ENCODE measurements at regions not wholly inside any gene's neighbourhood (a gene's known extent, or its start where the extent isn't known, plus 50 kb on each side); places are given as distances from the start of the nearest gene placed in this dataset.

DNA sequence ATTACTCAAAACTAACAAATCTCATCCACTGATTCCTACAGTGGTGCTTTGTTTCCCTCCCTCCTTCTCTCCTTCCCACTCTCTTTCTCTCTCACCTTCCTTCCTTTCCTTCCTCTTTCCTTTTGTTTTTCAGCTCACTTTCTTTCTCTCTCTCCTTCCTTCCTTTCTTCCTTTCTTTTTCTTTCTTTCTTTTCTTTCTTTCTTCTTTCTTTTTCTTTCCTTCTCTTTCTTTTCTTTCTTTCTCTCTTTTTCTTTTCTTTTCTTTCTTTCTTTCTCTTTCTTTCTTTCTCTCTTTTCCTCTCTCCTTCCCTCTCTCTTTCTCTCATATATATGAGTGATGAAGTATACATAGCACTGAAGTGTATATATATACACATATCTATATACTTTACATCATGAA lies 241.4 kb downstream of the CENPW start:
- H3K9me3 ChIP-seq (ENCODE audit: low read length): no peaks in the 10 kb centered on the region
- no peak overlapping the region for H3K4me3 ChIP-seq (ENCODE audit: low read depth, low read length, poor library complexity, severe bottlenecking)
- no peaks in the 10 kb centered on the region for H3K9me2 ChIP-seq (ENCODE audit: insufficient read depth, low read length)
- no peaks in the 10 kb centered on the region for H4K20me1 ChIP-seq (ENCODE audit: insufficient read depth, low read length)
- H3K79me2 ChIP-seq (ENCODE audit: insufficient read depth, low read depth, low read length): no peaks in the 10 kb centered on the region
- H3K36me3 ChIP-seq (ENCODE audit: insufficient read depth, low read length): no peaks in the 10 kb centered on the region
- no TSS peak for BruUV-seq (replicated peaks)
- intact Hi-C loops (cut with micrococcal nuclease; ENCODE audit: unreplicated experiment): no loop called here
- TF ChIP-seq CTCF (conservative IDR thresholded peaks at IDR 0.05; ENCODE audit: low read length): no peak
- TF ChIP-seq EZH2phosphoT487 (IDR thresholded peaks at IDR 0.05; ENCODE audit: borderline replicate concordance, low read depth, low read length): no peak
- H3K27ac ChIP-seq (ENCODE audit: low read depth, low read length, poor library complexity, severe bottlenecking): no peak overlapping the region
- DNase-seq (ENCODE audit: low spot score): no peak
- H3K4me1 ChIP-seq (ENCODE audit: insufficient read depth, low read length, poor library complexity, severe bottlenecking): no peaks in the 10 kb centered on the region
- POLR2A ChIA-PET: no interaction called here
- no peak overlapping the region for H2AFZ ChIP-seq (ENCODE audit: low read length)
- CTCF ChIA-PET (ENCODE audit: unreplicated experiment): no interaction called here
- no peak overlapping the region for H3K4me2 ChIP-seq (ENCODE audit: low read length)

GRCh38 chr6:126600258-126600916 lies 260.5 kb downstream of the CENPW start:
- no TSS peak for BruUV-seq (replicated peaks)

More at GRCh38 chr6:126600258-126600916, 260.5 kb downstream of the CENPW start:
- TF ChIP-seq EZH2phosphoT487 (IDR thresholded peaks at IDR 0.05; ENCODE audit: borderline replicate concordance, low read depth, low read length): no peak
- no peak for TF ChIP-seq CTCF (conservative IDR thresholded peaks at IDR 0.05; ENCODE audit: low read length)
- no peak overlapping the region for H2AFZ ChIP-seq (ENCODE audit: low read length)
- ChIA-PET CTCF (ENCODE audit: unreplicated experiment) (no interaction called here), POLR2A (interaction anchor here (1.2 kb wide), 1 partner anchor 1610 kb away, joined by 3 read pairs; no protein-coding TSS in a partner anchor)
- no peak overlapping the region for H3K27ac ChIP-seq (ENCODE audit: low read depth, low read length, poor library complexity, severe bottlenecking)
- no peaks in the 10 kb centered on the region for H3K79me2 ChIP-seq (ENCODE audit: insufficient read depth, low read depth, low read length)
- H4K20me1 ChIP-seq (ENCODE audit: insufficient read depth, low read length): no peaks in the 10 kb centered on the region
- no peaks in the 10 kb centered on the region for H3K9me3 ChIP-seq (ENCODE audit: low read length)
- H3K9me2 ChIP-seq (ENCODE audit: insufficient read depth, low read length): no peaks in the 10 kb centered on the region
- no peak overlapping the region for H3K4me3 ChIP-seq (ENCODE audit: low read depth, low read length, poor library complexity, severe bottlenecking)
- no peaks in the 10 kb centered on the region for H3K4me1 ChIP-seq (ENCODE audit: insufficient read depth, low read length, poor library complexity, severe bottlenecking)
- no peaks in the 10 kb centered on the region for H3K36me3 ChIP-seq (ENCODE audit: insufficient read depth, low read length)
- DNase-seq (ENCODE audit: low spot score): no peak
- intact Hi-C loops (cut with micrococcal nuclease; ENCODE audit: unreplicated experiment): no loop called here
- H3K4me2 ChIP-seq (ENCODE audit: low read length): no peak overlapping the region
